HL-60 (cell line): ENCODE measurements at regions not wholly inside any gene's neighbourhood (a gene's known extent, or its start where the extent isn't known, plus 50 kb on each side); places are given as distances from the start of the nearest gene placed in this dataset.

Experiments used
- DNase-seq, 2 experiments: peaks; one replicate each; pipeline ENCODE4 v3.0.0-alpha.2; 2010 to 2020; ENCODE audit warnings: low read depth in 1 of 2, low spot score in 1 of 2
- H3K27ac ChIP-seq: fragments of 250-450 bp; sonication (Bioruptor Pico); replicated peaks from 2 replicates; pipeline ENCODE4 v1.5.1; 2020; ENCODE audit warnings: mild to moderate bottlenecking, moderate library complexity
- H3K27me3 ChIP-seq: fragments of 250-450 bp; sonication (Bioruptor Pico); 2 replicates; pipeline ENCODE4 v1.5.1; 2021; ENCODE audit warnings: mild to moderate bottlenecking, moderate library complexity; ENCODE audit not compliant: insufficient read depth, poor library complexity, severe bottlenecking
- H3K4me3 ChIP-seq: replicated peaks from 2 replicates; pipeline ENCODE4 v1.5.1; 2011; ENCODE audit warnings: mild to moderate bottlenecking, control low read depth, low read length; ENCODE audit not compliant: insufficient read depth
- CTCF ChIP-seq: IDR thresholded peaks from one replicate; pipeline ENCODE4 v1.5.1; 2011; ENCODE audit warnings: low read length, control low read depth, inconsistent platforms; ENCODE audit not compliant: insufficient read depth
- GABPA ChIP-seq: IDR thresholded peaks from 2 replicates; pipeline ENCODE4 v1.6.1; 2012; ENCODE audit warnings: low read depth
- POLR2AphosphoS5 ChIP-seq: IDR thresholded peaks from 2 replicates; pipeline ENCODE4 v1.6.1; 2012; ENCODE audit warnings: low read depth
- REST ChIP-seq: IDR thresholded peaks from 2 replicates; pipeline ENCODE4 v1.6.1; 2012; ENCODE audit warnings: low read depth; ENCODE audit not compliant: insufficient replicate concordance
- SPI1 ChIP-seq: IDR thresholded peaks from 2 replicates; pipeline ENCODE4 v1.6.1; 2012; ENCODE audit warnings: low read depth, mild to moderate bottlenecking, borderline replicate concordance

- Histone ChIP-seq H3K4me3 (no peak overlapping the region), H3K27ac (no peak overlapping the region), H3K27me3 (no peaks in the 10 kb centered on the region)
- no peak for DNase-seq
- TF ChIP-seq SPI1 (no peak), CTCF (no peak), POLR2AphosphoS5 (no peak), REST (no peak), GABPA (no peak)
These were observed 69.0 kb upstream of the DDX18 start for GRCh38 chr2:117745537-117745936.

- H3K27ac ChIP-seq: no peak overlapping the region
- TF ChIP-seq REST (no peak), GABPA (no peak), SPI1 (no peak), CTCF (no peak), POLR2AphosphoS5 (no peak)
- no peaks in the 10 kb centered on the region for H3K27me3 ChIP-seq
- DNase-seq: no peak
- no peak overlapping the region for H3K4me3 ChIP-seq
These were observed 58.7 kb upstream of the DDX18 start for GRCh38 chr2:117755768-117756167.

GRCh38 chr2:117760916-117761315 lies 53.6 kb upstream of the DDX18 start:
- Histone ChIP-seq H3K27me3 (no peaks in the 10 kb centered on the region), H3K4me3 (no peak overlapping the region), H3K27ac (no peak overlapping the region)
- no peak for DNase-seq
- TF ChIP-seq POLR2AphosphoS5 (no peak), SPI1 (no peak), CTCF (no peak)

GRCh38 chr2:117762454-117762853 lies 52.0 kb upstream of the DDX18 start:
- DNase-seq: no peak
- Histone ChIP-seq H3K4me3 (no peak overlapping the region), H3K27ac (no peak overlapping the region), H3K27me3 (no peaks in the 10 kb centered on the region)
- TF ChIP-seq GABPA (no peak), POLR2AphosphoS5 (no peak), SPI1 (no peak), CTCF (no peak), REST (no peak)
